SK-N-MC (cell line): ENCODE measurements at regions not wholly inside any gene's neighbourhood (a gene's known extent, or its start where the extent isn't known, plus 50 kb on each side); places are given as distances from the start of the nearest gene placed in this dataset.
"Not testable (repeated sequence)": the region's sequence is repeated elsewhere in the genome, so short reads cannot be mapped to it uniquely, and the experiment has no call there.

Experiments
- DNase-seq: peaks from one replicate; pipeline ENCODE4 v3.0.0-alpha.2; 2011; ENCODE audit warnings: low read depth, low spot score
- H3K27ac ChIP-seq: fragments of 200-600 bp; sonication (generic); 2 replicates; pipeline ENCODE4 v1.5.1; 2016; ENCODE audit warnings: mixed run types
- H3K36me3 ChIP-seq: fragments of 200-600 bp; sonication (generic); 2 replicates; pipeline ENCODE4 v1.6.1; 2017; ENCODE audit warnings: antibody characterized with exemption, low read length, mixed read lengths; ENCODE audit not compliant: insufficient read depth
- H3K4me3 ChIP-seq: fragments of 200-600 bp; sonication (generic); 2 replicates; pipeline ENCODE4 v1.5.1; 2016
- H3K9ac ChIP-seq: fragments of 200-600 bp; sonication (generic); 2 replicates; pipeline ENCODE4 v1.8.0; 2017; ENCODE audit warnings: mixed run types, mixed read lengths; ENCODE audit not compliant: insufficient read length
- H3K9me3 ChIP-seq: fragments of 200-600 bp; sonication (generic); 2 replicates; pipeline ENCODE4 v1.6.1; 2017; ENCODE audit warnings: low read depth, mild to moderate bottlenecking, antibody characterized with exemption, low read length, moderate library complexity, mixed read lengths
- EZH2 ChIP-seq: fragments of 200-600 bp; sonication (generic); IDR thresholded peaks from one replicate; pipeline ENCODE4 v1.6.1; 2017; ENCODE audit warnings: antibody characterized with exemption
- FOXP2 ChIP-seq: optimal IDR thresholded peaks from 2 replicates; pipeline ENCODE3; 2011; ENCODE audit warnings: mild to moderate bottlenecking, moderate library complexity; ENCODE audit not compliant: insufficient read depth; ENCODE audit errors: extremely low read length, control extremely low read depth
- POLR2AphosphoS5 ChIP-seq: IDR thresholded peaks from 2 replicates; pipeline ENCODE4 v1.6.1; 2012; ENCODE audit warnings: mild to moderate bottlenecking, low read depth, low read length, borderline replicate concordance

DNA sequence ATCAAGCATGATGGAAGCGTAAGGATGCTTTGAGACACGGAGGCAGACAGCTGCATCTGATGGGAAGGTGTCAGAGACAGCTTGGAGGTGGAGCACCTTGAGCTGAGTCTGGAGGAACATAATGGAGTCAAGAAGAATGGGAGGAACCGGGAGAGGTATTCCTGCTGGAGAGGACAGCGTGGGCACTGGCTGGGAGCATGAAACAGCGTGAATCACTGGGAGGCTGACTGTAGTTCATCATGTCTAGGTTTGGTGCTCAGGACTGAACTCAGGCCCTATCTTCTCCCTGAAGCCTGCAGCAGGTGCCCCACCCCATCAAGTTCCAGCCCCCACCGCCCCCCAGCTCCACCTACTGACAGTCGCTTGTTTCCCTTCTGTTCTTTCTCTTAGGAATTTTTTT is 98.6 kb downstream of the TMEM17 start:
- Histone ChIP-seq H3K27ac (no peak overlapping the region), H3K9me3 (no peaks in the 10 kb centered on the region), H3K36me3 (no peaks in the 10 kb centered on the region), H3K9ac (no peak overlapping the region), H3K4me3 (no peak overlapping the region)
- DNase-seq: no peak
- no peak for TF ChIP-seq FOXP2
- TF ChIP-seq EZH2: no peak
- no peak for TF ChIP-seq POLR2AphosphoS5

- TF ChIP-seq EZH2: no peak
- no peak for TF ChIP-seq FOXP2
- TF ChIP-seq POLR2AphosphoS5: no peak
- Histone ChIP-seq H3K9me3 (no peaks in the 10 kb centered on the region), H3K36me3 (no peaks in the 10 kb centered on the region), H3K4me3 (no peak overlapping the region), H3K27ac (no peak overlapping the region), H3K9ac (no peak overlapping the region)
- DNase-seq: no peak
Observed at GRCh38 chr2:62406573-62407043, 99.4 kb downstream of the TMEM17 start.

DNA sequence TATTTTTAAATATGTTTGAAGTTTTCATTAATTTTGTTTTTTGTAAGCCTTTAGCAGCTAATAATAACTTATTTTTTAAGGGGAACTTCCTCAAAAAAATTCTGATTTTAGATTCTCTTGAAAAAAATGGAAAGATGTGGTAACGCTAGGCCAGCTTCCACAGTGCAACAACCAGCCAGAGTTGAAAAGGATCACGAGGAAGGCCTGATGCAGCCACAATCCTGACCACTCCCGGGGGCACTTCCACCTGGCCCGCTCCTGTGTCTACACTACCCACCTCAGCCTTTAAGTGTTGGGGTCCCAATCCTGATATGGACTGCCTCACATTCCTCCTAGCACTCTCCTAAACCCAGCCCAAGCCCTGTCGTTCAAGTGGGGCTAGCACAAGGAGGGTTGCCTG is 101.1 kb downstream of the TMEM17 start:
- no peaks in the 10 kb centered on the region for H3K9me3 ChIP-seq
- H3K4me3 ChIP-seq: no peak overlapping the region
- H3K36me3 ChIP-seq: no peaks in the 10 kb centered on the region
- no peak overlapping the region for H3K9ac ChIP-seq
- TF ChIP-seq FOXP2 (no peak), POLR2AphosphoS5 (no peak), EZH2 (no peak)
- DNase-seq: no peak
- no peak overlapping the region for H3K27ac ChIP-seq

- H3K4me3 ChIP-seq: no peak overlapping the region
- no peak overlapping the region for H3K9ac ChIP-seq
- H3K36me3 ChIP-seq: no peaks in the 10 kb centered on the region
- no peaks in the 10 kb centered on the region for H3K9me3 ChIP-seq
- no peak for DNase-seq
- TF ChIP-seq FOXP2: no peak
- no peak for TF ChIP-seq EZH2
- H3K27ac ChIP-seq: no peak overlapping the region
Observed at GRCh38 chr2:62402156-62402555, 103.8 kb downstream of the TMEM17 start.

- Histone ChIP-seq H3K27ac (no peak overlapping the region), H3K9me3 (no peaks in the 10 kb centered on the region), H3K9ac (no peak overlapping the region), H3K4me3 (no peak overlapping the region), H3K36me3 (no peaks in the 10 kb centered on the region)
- no peak for TF ChIP-seq FOXP2
- TF ChIP-seq POLR2AphosphoS5: no peak
- TF ChIP-seq EZH2: no peak
- DNase-seq: no peak
Observed at GRCh38 chr2:62398356-62398755, 107.6 kb downstream of the TMEM17 start.

- Histone ChIP-seq H3K36me3 (no peaks in the 10 kb centered on the region), H3K9ac (no peak overlapping the region), H3K4me3 (no peak overlapping the region), H3K9me3 (no peaks in the 10 kb centered on the region), H3K27ac (no peak overlapping the region)
- TF ChIP-seq EZH2 (no peak), FOXP2 (no peak), POLR2AphosphoS5 (no peak)
- DNase-seq: no peak
Observed at GRCh38 chr2:62396880-62397279, 109.1 kb downstream of the TMEM17 start.

DNA sequence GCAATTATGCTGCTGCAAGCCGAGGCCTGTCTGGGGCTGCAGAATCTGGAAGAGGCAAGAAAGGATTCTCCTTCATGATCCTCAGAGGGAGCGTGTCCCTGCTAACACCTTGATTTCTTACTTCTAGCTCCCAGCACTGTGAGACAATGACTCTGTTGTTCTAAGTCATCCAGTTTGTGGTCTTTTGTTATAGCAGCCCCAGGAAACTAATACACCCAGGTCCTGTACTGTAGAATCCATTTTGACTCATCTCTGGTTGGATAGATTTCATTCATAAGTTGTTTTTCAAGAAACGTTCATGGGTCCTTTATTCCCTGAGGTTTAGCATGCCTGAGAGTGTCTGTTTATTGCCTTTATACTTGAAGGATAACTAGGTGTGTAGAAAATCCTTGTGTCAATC is 112.7 kb downstream of the TMEM17 start:
- Histone ChIP-seq H3K27ac (no peak overlapping the region), H3K4me3 (no peak overlapping the region), H3K9me3 (no peaks in the 10 kb centered on the region), H3K36me3 (no peaks in the 10 kb centered on the region), H3K9ac (no peak overlapping the region)
- TF ChIP-seq POLR2AphosphoS5: no peak
- no peak for TF ChIP-seq FOXP2
- TF ChIP-seq EZH2: no peak
- DNase-seq: no peak

DNA sequence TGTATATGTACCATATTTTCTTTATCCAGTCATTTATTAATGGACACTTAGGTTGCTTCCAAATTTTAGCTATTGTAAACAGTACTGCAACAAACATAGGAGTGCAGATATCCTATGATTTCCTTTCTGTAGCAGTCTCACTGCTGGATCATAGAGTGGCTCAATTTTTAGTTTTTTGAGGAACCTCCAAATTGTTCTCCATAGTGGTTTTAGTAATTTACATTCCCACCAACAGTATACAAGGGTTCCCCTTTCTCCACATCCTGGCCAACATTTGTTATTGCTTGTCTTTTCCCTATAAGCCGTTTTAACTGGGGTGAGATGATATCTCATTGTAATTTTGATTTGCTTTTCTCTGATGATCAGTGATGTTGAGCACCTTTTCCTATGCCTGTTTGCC is 114.3 kb downstream of the TMEM17 start:
- Histone ChIP-seq H3K9ac (no peak overlapping the region), H3K9me3 (no peaks in the 10 kb centered on the region), H3K27ac (no peak overlapping the region), H3K4me3 (no peak overlapping the region), H3K36me3 (no peaks in the 10 kb centered on the region)
- no peak for DNase-seq
- TF ChIP-seq FOXP2 (no peak), EZH2 (no peak), POLR2AphosphoS5 (no peak)

GRCh38 chr2:62386378-62386777 is 119.6 kb downstream of the TMEM17 start:
- not testable (repeated sequence) for DNase-seq, H3K9me3 ChIP-seq, H3K9ac ChIP-seq, H3K4me3 ChIP-seq, H3K27ac ChIP-seq, H3K36me3 ChIP-seq
